ENCODE measurements at regions not wholly inside any gene's neighbourhood (a gene's known extent, or its start where the extent isn't known, plus 50 kb on each side); places are given as distances from the start of the nearest gene placed in this dataset.

DNA sequence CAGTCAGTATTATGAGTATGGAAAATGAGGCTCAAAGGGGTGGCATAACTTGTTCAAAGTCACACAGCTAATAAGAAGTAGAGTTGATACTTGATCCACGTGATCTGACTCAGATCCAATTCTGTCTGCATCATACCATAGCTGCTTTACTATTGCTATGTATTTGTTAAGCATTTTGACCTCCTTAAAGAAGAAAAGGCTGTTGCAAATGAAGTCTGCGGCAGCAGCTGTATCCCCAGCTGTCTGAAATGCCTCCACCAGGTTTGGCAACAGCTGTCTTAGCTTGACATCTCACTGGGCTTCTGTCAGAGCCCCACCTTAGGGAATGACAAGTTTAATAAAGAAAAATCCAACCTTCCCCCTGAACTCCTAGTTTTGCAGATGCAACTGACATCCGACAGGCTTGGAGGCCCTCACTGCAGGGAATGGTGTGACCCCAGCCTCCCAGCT is 75.6 kb upstream of the SLC44A1 start:
- TF ChIP-seq, protein P1, sequence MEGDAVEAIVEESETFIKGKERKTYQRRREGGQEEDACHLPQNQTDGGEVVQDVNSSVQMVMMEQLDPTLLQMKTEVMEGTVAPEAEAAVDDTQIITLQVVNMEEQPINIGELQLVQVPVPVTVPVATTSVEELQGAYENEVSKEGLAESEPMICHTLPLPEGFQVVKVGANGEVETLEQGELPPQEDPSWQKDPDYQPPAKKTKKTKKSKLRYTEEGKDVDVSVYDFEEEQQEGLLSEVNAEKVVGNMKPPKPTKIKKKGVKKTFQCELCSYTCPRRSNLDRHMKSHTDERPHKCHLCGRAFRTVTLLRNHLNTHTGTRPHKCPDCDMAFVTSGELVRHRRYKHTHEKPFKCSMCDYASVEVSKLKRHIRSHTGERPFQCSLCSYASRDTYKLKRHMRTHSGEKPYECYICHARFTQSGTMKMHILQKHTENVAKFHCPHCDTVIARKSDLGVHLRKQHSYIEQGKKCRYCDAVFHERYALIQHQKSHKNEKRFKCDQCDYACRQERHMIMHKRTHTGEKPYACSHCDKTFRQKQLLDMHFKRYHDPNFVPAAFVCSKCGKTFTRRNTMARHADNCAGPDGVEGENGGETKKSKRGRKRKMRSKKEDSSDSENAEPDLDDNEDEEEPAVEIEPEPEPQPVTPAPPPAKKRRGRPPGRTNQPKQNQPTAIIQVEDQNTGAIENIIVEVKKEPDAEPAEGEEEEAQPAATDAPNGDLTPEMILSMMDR (IDR thresholded peaks at IDR 0.05; ENCODE audit: low read depth, low read length), result no peak
- no peak overlapping the region for H3K4me3 ChIP-seq (ENCODE audit: low read depth, low read length)
- in situ Hi-C loops (cut with HindIII; ENCODE audit: low sequenced_read_pairs), result no loop called here
- no peak for DNase-seq (ENCODE audit: low read depth, low spot score)

DNA sequence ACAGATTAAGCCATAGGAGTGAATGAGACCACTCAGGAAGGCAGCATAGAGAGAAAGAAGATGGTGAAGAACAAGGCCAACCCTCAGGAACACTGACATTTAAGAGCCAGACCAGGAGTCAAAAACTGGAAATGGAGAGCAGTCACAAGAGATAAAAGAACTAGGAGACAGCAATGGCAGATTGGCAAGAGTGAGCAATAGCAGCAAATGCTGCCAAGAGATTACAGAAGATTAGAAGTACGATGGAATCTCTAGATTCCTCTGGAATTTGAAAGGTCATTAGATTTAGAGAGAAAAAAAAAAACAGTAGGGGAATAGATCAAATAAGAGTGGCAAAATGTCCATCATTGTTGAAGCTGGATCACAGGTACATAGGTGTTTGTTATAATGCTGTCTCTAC is 73.4 kb upstream of the SLC44A1 start:
- no peak overlapping the region for H3K4me3 ChIP-seq (ENCODE audit: low read depth, low read length)
- in situ Hi-C loops (cut with HindIII; ENCODE audit: low sequenced_read_pairs), result no loop called here
- TF ChIP-seq, protein P1 (IDR thresholded peaks at IDR 0.05; ENCODE audit: low read depth, low read length), result no peak
- DNase-seq (ENCODE audit: low read depth, low spot score), result no peak

DNA sequence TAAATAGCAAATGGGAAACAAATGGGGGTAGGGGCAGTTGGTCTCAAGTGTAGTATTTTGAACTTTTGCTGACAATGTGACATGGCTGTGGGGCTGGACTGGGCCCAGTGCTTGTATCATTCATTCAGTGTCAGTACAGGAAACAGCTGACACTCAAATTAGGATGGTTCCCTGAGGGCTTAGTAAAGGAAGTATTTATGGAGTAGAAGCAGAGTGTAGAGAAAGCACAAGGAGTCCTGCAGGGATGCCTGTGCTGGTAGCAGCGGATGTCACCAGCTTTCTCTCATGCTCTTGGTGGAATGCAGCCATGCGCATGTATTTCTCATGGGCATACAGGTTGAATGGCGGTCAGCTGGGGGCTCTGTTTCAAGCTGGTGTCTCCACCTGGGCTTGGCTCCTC is 72.9 kb upstream of the SLC44A1 start:
- TF ChIP-seq, protein P1 (IDR thresholded peaks at IDR 0.05; ENCODE audit: low read depth, low read length), result no peak
- H3K4me3 ChIP-seq (ENCODE audit: low read depth, low read length), result no peak overlapping the region
- DNase-seq (ENCODE audit: low read depth, low spot score), result no peak
- in situ Hi-C loops (cut with HindIII; ENCODE audit: low sequenced_read_pairs), result no loop called here

DNA sequence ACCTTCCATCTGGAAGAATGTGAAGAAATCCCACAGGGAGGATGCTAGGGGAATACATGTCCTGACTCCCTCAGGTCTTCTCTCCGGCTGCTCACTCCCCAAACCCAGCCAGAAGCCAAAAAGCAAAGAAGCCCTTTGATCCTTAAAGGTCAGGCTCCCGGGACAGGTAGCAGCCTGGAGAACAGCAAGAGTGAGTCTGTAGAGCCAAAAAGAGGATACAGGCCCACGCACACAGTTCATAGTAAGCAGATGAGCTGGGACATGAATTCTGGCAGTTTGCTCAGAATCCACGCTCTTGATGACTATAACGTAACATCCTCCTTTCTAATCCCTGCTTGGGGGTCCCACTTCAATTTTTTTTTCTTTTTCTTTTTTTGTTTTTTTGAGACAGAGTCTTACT is 72.0 kb upstream of the SLC44A1 start:
- TF ChIP-seq, protein P1 (IDR thresholded peaks at IDR 0.05; ENCODE audit: low read depth, low read length), result no peak
- H3K4me3 ChIP-seq (ENCODE audit: low read depth, low read length), result no peak overlapping the region
- DNase-seq (ENCODE audit: low read depth, low spot score), result no peak
- in situ Hi-C loops (cut with HindIII; ENCODE audit: low sequenced_read_pairs), result no loop called here

DNA sequence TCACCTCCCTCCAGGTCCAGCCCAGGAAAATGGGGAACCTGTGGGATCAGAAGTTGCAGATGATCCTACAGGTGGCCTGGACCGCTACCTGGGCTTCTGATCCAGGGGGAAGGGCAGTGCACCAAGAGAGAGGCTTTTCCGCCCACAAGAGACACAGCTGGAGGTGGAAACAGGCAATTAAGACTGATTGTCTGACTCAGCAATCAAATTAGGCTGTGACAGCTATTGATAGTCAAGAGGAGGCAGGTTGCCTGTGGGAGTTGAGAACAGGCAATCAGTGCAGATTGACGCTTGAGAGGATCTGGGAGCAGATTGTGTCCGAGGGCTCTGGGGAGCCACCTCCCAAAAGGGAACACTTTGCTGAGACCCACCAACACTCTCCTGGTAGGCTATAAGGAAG is 71.1 kb upstream of the SLC44A1 start:
- in situ Hi-C loops (cut with HindIII; ENCODE audit: low sequenced_read_pairs), result no loop called here
- TF ChIP-seq, protein P1 (IDR thresholded peaks at IDR 0.05; ENCODE audit: low read depth, low read length), result no peak
- no peak for DNase-seq (ENCODE audit: low read depth, low spot score)
- no peak overlapping the region for H3K4me3 ChIP-seq (ENCODE audit: low read depth, low read length)

DNA sequence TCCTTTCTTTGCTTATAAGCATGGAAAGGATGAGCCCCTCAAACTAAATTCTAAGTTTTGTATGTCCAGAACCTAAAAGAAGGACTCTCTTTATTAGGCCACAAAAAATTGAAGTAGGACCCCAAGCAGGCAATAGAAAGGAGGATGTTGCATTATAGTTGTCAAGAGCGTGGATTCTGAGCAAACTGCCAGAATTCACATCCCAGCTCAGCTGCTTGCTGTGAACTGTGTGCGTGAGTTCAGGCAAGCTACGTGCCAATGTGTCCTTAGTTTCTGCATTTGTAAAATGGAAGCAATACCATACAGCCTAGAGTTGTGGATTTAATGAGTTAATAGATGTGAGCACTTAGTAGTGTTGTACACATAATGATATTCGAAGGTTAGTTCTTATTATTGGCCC is 70.6 kb upstream of the SLC44A1 start:
- no peak for DNase-seq (ENCODE audit: low read depth, low spot score)
- in situ Hi-C loops (cut with HindIII; ENCODE audit: low sequenced_read_pairs), result no loop called here
- no peak overlapping the region for H3K4me3 ChIP-seq (ENCODE audit: low read depth, low read length)
- TF ChIP-seq, protein P1 (IDR thresholded peaks at IDR 0.05; ENCODE audit: low read depth, low read length), result no peak

DNA sequence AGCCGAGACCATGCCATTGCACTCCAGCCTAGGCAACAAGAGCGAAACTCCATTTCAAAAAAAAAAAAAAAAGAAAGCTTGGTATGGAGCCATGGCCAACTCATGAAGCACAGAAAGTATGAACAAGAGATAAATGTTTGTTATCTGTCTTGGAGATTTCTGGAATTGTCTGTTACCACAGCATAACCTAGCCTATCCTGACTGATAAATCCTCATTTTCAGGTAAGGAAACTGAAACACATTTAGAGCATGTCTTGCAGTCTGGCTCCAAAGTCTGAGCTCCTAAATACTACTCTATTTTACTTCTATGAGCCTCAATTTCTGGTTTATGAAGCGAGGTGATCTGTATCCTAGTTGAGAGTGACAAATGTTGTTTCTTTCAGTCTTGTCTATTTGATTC is 68.3 kb upstream of the SLC44A1 start:
- H3K4me3 ChIP-seq (ENCODE audit: low read depth, low read length), result no peak overlapping the region
- in situ Hi-C loops (cut with HindIII; ENCODE audit: low sequenced_read_pairs), result no loop called here
- no peak for DNase-seq (ENCODE audit: low read depth, low spot score)
- TF ChIP-seq, protein P1 (IDR thresholded peaks at IDR 0.05; ENCODE audit: low read depth, low read length), result no peak

Measured in astrocyte of the spinal cord (primary cell).